H1 (cell line): ENCODE measurements at regions not wholly inside any gene's neighbourhood (a gene's known extent, or its start where the extent isn't known, plus 50 kb on each side); places are given as distances from the start of the nearest gene placed in this dataset.

Experiments used
- CTCF ChIA-PET: fragments of 300-600 bp; sonication (Branson Sonifier 250); formaldehyde crosslinking; loops from one replicate; lab custom pipeline; 2021; ENCODE audit not compliant: partially characterized antibody; lab: Charles Lee
- POLR2A ChIA-PET: fragments of 300-600 bp; sonication (Branson Sonifier 250); formaldehyde crosslinking; loops from one replicate; lab custom pipeline; 2021; ENCODE audit warnings: inconsistent platforms; ENCODE audit not compliant: partially characterized antibody; lab: Charles Lee
- DNase-seq, 2 experiments: peaks; one replicate each; pipeline versions ENCODE4 v3.0.0 to v3.0.0-alpha.2; 2010 to 2022; ENCODE audit warnings: low spot score in 2 of 2, low read depth in 1 of 2, mixed read lengths in 1 of 2
- FAIRE-seq: peaks from 2 replicates; lab custom pipeline; 2011; peaks lifted over from hg19 to GRCh38; lab: Jason Lieb, UNC
- H2AFZ ChIP-seq: 2 replicates; pipeline ENCODE4 v1.8.1; 2012; ENCODE audit warnings: low read length, inconsistent platforms
- H2AK5ac ChIP-seq: 2 replicates; pipeline ENCODE4 v1.6.1; 2013; ENCODE audit warnings: low read depth, low read length
- H2BK120ac ChIP-seq: replicated peaks from 2 replicates; pipeline ENCODE3; 2013; ENCODE audit warnings: low read depth, low read length, inconsistent platforms
- H2BK12ac ChIP-seq: 2 replicates; pipeline ENCODE4 v1.6.1; 2013; ENCODE audit warnings: low read depth, low read length
- H2BK15ac ChIP-seq: 2 replicates; pipeline ENCODE4 v1.6.1; 2013; ENCODE audit warnings: low read length
- H2BK20ac ChIP-seq: 2 replicates; pipeline ENCODE4 v1.6.1; 2013; ENCODE audit warnings: low read length
- H2BK5ac ChIP-seq: 2 replicates; pipeline ENCODE4 v1.6.1; 2013; ENCODE audit warnings: low read depth, low read length
- H3K14ac ChIP-seq: 2 replicates; pipeline ENCODE4 v1.6.1; 2013; ENCODE audit warnings: inconsistent platforms; ENCODE audit not compliant: insufficient read length
- H3K18ac ChIP-seq: 2 replicates; pipeline ENCODE4 v1.6.1; 2013; ENCODE audit warnings: low read length; ENCODE audit errors: extremely low read depth
- H3K23ac ChIP-seq: 2 replicates; pipeline ENCODE4 v1.6.1; 2013; ENCODE audit warnings: inconsistent platforms; ENCODE audit not compliant: insufficient read length
- H3K23me2 ChIP-seq: 2 replicates; pipeline ENCODE4 v1.6.1; 2013; ENCODE audit warnings: low read depth, low read length
- H3K27ac ChIP-seq: 2 replicates; pipeline ENCODE4 v1.6.1; 2011; ENCODE audit warnings: low read depth, low read length, inconsistent platforms
- H3K27me3 ChIP-seq, 4 experiments: replicated peaks in 1 of 4; 1 replicate in 1 of 4; 2 replicates in 3 of 4; pipeline versions ENCODE4 v1.6.1 to v1.8.1; 2011 to 2013; ENCODE audit warnings: low read length in 3 of 4, mild to moderate bottlenecking in 3 of 4, inconsistent platforms in 2 of 4, mixed read lengths in 2 of 4, moderate library complexity in 1 of 4; ENCODE audit not compliant: control insufficient read depth in 3 of 4, insufficient read depth in 3 of 4; ENCODE audit errors: extremely low read depth in 1 of 4
- H3K36me3 ChIP-seq, 4 experiments: 2 replicates each; pipeline versions ENCODE4 v1.6.1 to v1.8.1; 2011 to 2013; ENCODE audit warnings: mild to moderate bottlenecking in 4 of 4, low read length in 3 of 4, moderate library complexity in 2 of 4, control low read depth in 1 of 4, inconsistent platforms in 1 of 4; ENCODE audit not compliant: insufficient read depth in 4 of 4, control insufficient read depth in 2 of 4
- H3K4ac ChIP-seq: replicated peaks from 2 replicates; pipeline ENCODE3; 2013; ENCODE audit warnings: low read length, low read depth, mixed read lengths, inconsistent platforms; ENCODE audit not compliant: insufficient read length
- H3K4me1 ChIP-seq, 4 experiments: replicated peaks in 1 of 4; 1 replicate in 1 of 4; 2 replicates in 3 of 4; pipeline versions ENCODE4 v1.6.1 to v1.8.1; 2011 to 2013; ENCODE audit warnings: low read length in 3 of 4, inconsistent platforms in 2 of 4, mixed read lengths in 1 of 4; ENCODE audit not compliant: insufficient read depth in 4 of 4, control insufficient read depth in 3 of 4
- H3K4me2 ChIP-seq, 2 experiments: 2 replicates each; pipeline versions ENCODE4 v1.6.1 to v1.8.1; 2011 to 2013; ENCODE audit warnings: low read depth in 2 of 2, low read length in 2 of 2, control low read depth in 1 of 2, inconsistent platforms in 1 of 2, mild to moderate bottlenecking in 1 of 2; ENCODE audit not compliant: insufficient read depth in 1 of 2
- H3K4me3 ChIP-seq, 4 experiments: fragments of 200-600, 300-600 bp in 1 of 4; sonication (generic), shearing (Covaris generic), sonication (Bioruptor Twin) in 1 of 4; 2 replicates each; pipeline versions ENCODE4 v1.5.1 to v1.8.1; 2011 to 2016; ENCODE audit warnings: low read length in 4 of 4, low read depth in 3 of 4, control low read depth in 2 of 4, inconsistent platforms in 2 of 4, mild to moderate bottlenecking in 2 of 4, mixed read lengths in 1 of 4, moderate library complexity in 1 of 4; ENCODE audit not compliant: insufficient read depth in 2 of 4; ENCODE audit errors: extremely low read depth in 1 of 4
- H3K56ac ChIP-seq: replicated peaks from 2 replicates; pipeline ENCODE3; 2013; ENCODE audit warnings: low read depth, mild to moderate bottlenecking, mixed read lengths, low read length, inconsistent platforms; ENCODE audit not compliant: insufficient read length
- H3K79me1 ChIP-seq: 2 replicates; pipeline ENCODE4 v1.6.1; 2013; ENCODE audit warnings: low read depth, low read length, control low read depth
- H3K79me2 ChIP-seq, 2 experiments: 2 replicates each; pipeline versions ENCODE4 v1.6.1 to v1.8.1; 2012 to 2013; ENCODE audit warnings: low read length in 2 of 2, mild to moderate bottlenecking in 2 of 2, inconsistent platforms in 1 of 2; ENCODE audit not compliant: insufficient read depth in 2 of 2, control insufficient read depth in 1 of 2
- H3K9ac ChIP-seq, 4 experiments: replicated peaks in 1 of 4; 1 replicate in 1 of 4; 2 replicates in 3 of 4; pipeline versions ENCODE4 v1.6.1 to v1.8.1; 2011 to 2013; ENCODE audit warnings: low read depth in 3 of 4, low read length in 3 of 4, control low read depth in 2 of 4, mild to moderate bottlenecking in 2 of 4, moderate library complexity in 2 of 4, inconsistent platforms in 1 of 4; ENCODE audit errors: extremely low read depth in 1 of 4
- H3K9me3 ChIP-seq, 2 experiments: 2 replicates each; pipeline versions ENCODE4 v1.6.1 to v1.8.1; 2012 to 2013; ENCODE audit warnings: mild to moderate bottlenecking in 2 of 2, moderate library complexity in 2 of 2, control low read depth in 1 of 2, inconsistent platforms in 1 of 2, low read depth in 1 of 2, low read length in 1 of 2, mixed read lengths in 1 of 2; ENCODE audit not compliant: insufficient read depth in 2 of 2
- H4K20me1 ChIP-seq, 2 experiments: replicated peaks in 1 of 2; 2 replicates each; pipeline versions ENCODE3 to v1.8.1; 2011 to 2013; ENCODE audit warnings: inconsistent platforms in 2 of 2, low read length in 2 of 2, mild to moderate bottlenecking in 1 of 2; ENCODE audit not compliant: insufficient read depth in 2 of 2, control insufficient read depth in 1 of 2
- H4K5ac ChIP-seq: 2 replicates; pipeline ENCODE4 v1.6.1; 2013; ENCODE audit warnings: low read length, low read depth, mixed read lengths, inconsistent platforms; ENCODE audit not compliant: insufficient read length
- H4K8ac ChIP-seq: 2 replicates; pipeline ENCODE4 v1.8.0; 2013; ENCODE audit warnings: mild to moderate bottlenecking, moderate library complexity, low read length, inconsistent platforms; ENCODE audit not compliant: insufficient read depth; ENCODE audit errors: extremely low read depth
- H4K91ac ChIP-seq: replicated peaks from 2 replicates; pipeline ENCODE3; 2013; ENCODE audit warnings: low read length, mixed read lengths, inconsistent platforms; ENCODE audit not compliant: insufficient read length
- RAD21 ChIP-seq, 2 experiments: IDR thresholded peaks in 1 of 2; conservative IDR thresholded peaks in 1 of 2; 2 replicates each; pipeline ENCODE4 v1.6.1; 2011; ENCODE audit warnings: low read depth in 2 of 2, low read length in 2 of 2, improper control_type of control experiment in 1 of 2, inconsistent platforms in 1 of 2, mild to moderate bottlenecking in 1 of 2, moderate library complexity in 1 of 2
- SIRT6 ChIP-seq: IDR thresholded peaks from one replicate; pipeline ENCODE4 v1.7.1; 2012; ENCODE audit warnings: low read length, inconsistent platforms
- WGBS, 2 experiments: shearing (Covaris generic) in 1 of 2; methylation state at CpG; one replicate each; pipeline versions ENCODE4 v1.1.6 to v1.1.7; 2013 to 2015; ENCODE audit warnings: low lambda C conversion rate in 2 of 2, mixed read lengths in 2 of 2, inconsistent platforms in 1 of 2, low coverage in 1 of 2, missing lambda C conversion rate in 1 of 2; ENCODE audit not compliant: insufficient replicate concordance in 2 of 2, insufficient coverage in 1 of 2, insufficient read length in 1 of 2; ENCODE audit errors: extremely low coverage in 1 of 2, missing lambda C conversion rate in 1 of 2; 5-methylcytosine and 5-hydroxymethylcytosine counted together
- TF ChIP-seq, protein P1 (sequence below), 3 experiments: IDR thresholded peaks; 1 replicate in 2 of 3; 2 replicates in 1 of 3; pipeline versions ENCODE4 v1.5.1 to v1.6.1; 2011; ENCODE audit warnings: low read length in 3 of 3, mild to moderate bottlenecking in 3 of 3, inconsistent platforms in 2 of 3, low read depth in 1 of 3, moderate library complexity in 1 of 3; ENCODE audit not compliant: insufficient read depth in 1 of 3; ENCODE audit errors: control extremely low read depth in 1 of 3
- TF ChIP-seq, protein P2 (sequence below): IDR thresholded peaks from 2 replicates; pipeline ENCODE4 v1.6.1; 2012; ENCODE audit warnings: inconsistent platforms

DNA sequence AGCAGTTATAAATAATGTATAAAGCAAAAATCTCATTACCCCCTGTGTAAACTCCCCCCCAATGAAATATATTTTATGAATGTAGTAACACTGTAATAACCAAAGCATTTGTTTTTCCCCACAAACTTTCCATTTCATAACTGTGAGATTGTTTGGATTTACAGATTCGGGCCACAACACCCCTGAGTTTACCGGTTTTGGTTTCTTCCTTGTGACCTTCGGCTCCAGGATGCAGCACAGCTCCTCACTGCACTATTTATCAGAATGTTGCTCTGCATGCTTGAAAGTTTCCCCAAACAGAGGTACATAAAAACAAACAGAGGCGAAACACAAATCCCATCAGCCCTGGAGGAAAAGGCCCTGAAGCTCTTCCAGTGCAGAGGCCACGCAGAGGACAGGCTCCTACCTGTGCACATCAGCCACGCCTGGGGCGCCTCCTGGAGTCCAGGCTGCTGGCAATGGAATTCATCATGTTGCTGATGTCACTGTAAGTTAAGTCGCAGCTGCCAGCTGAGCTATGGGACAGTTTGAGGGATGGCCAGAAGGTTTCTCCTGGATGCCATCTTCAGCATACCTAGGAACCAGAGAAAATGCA, 122.0 kb downstream of the LMO4 start:
- no peak overlapping the region for H4K91ac ChIP-seq
- H2BK5ac ChIP-seq: no peak overlapping the region
- no peaks in the 10 kb centered on the region for H3K79me1 ChIP-seq
- no peak overlapping the region for H2BK15ac ChIP-seq
- 0 out of 2 replicates have a peak overlapping the region, but pooled peaks have one; percentile 71 for H2AFZ ChIP-seq
- H3K9ac ChIP-seq: no peak overlapping the region
- no peaks in the 10 kb centered on the region for H3K27me3 ChIP-seq
- H3K9me3 ChIP-seq: peaks cover 5 to 8% of the 10 kb centered on the region in 2 experiments; a peak in 3 of 4 replicates
- H3K4ac ChIP-seq: no peak overlapping the region
- DNase-seq (no peak), FAIRE-seq (no peak)
- POLR2A ChIA-PET: interaction anchor here (1.5 kb wide), 1 partner anchor 121 kb away, joined by 4 read pairs; no protein-coding TSS in a partner anchor
- H3K4me2 ChIP-seq: no peak overlapping the region
- H3K14ac ChIP-seq: no peak overlapping the region
- peaks cover 0 to 3% (median 0%) of the 10 kb centered on the region in 4 experiments; a peak in 1 of 8 replicates for H3K36me3 ChIP-seq
- no peak overlapping the region for H2BK12ac ChIP-seq
- no peak overlapping the region for H3K23ac ChIP-seq
- H3K27ac ChIP-seq: no peak overlapping the region
- 0 out of 7 replicates have a peak, but pooled peaks cover 0 to 2% (median 0%) of the 10 kb centered on the region in 4 experiments for H3K4me1 ChIP-seq
- no peak overlapping the region for H2BK20ac ChIP-seq
- no peaks in the 10 kb centered on the region for H4K20me1 ChIP-seq
- CTCF ChIA-PET: interaction anchor here (0.7 to 1.7 kb wide), 9 partner anchors 9 to 508 kb away, joined by 3 to 8 read pairs (median 3); no protein-coding TSS in a partner anchor
- no peak overlapping the region for H2AK5ac ChIP-seq
- no peak overlapping the region for H2BK120ac ChIP-seq
- H3K4me3 ChIP-seq: no peak overlapping the region
- no peak overlapping the region for H4K8ac ChIP-seq
- no peak overlapping the region for H3K56ac ChIP-seq
- H3K79me2 ChIP-seq: no peaks in the 10 kb centered on the region
- TF ChIP-seq, protein P1, sequence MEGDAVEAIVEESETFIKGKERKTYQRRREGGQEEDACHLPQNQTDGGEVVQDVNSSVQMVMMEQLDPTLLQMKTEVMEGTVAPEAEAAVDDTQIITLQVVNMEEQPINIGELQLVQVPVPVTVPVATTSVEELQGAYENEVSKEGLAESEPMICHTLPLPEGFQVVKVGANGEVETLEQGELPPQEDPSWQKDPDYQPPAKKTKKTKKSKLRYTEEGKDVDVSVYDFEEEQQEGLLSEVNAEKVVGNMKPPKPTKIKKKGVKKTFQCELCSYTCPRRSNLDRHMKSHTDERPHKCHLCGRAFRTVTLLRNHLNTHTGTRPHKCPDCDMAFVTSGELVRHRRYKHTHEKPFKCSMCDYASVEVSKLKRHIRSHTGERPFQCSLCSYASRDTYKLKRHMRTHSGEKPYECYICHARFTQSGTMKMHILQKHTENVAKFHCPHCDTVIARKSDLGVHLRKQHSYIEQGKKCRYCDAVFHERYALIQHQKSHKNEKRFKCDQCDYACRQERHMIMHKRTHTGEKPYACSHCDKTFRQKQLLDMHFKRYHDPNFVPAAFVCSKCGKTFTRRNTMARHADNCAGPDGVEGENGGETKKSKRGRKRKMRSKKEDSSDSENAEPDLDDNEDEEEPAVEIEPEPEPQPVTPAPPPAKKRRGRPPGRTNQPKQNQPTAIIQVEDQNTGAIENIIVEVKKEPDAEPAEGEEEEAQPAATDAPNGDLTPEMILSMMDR (IDR thresholded peaks at IDR 0.05; ENCODE audit: control extremely low read depth in 1 of 3, insufficient read depth in 1 of 3, low read depth in 1 of 3, low read length in 3 of 3): peak; percentile 28 to 40 (median 40); a peak in 3 of 4 replicates
- TF ChIP-seq, protein P2, sequence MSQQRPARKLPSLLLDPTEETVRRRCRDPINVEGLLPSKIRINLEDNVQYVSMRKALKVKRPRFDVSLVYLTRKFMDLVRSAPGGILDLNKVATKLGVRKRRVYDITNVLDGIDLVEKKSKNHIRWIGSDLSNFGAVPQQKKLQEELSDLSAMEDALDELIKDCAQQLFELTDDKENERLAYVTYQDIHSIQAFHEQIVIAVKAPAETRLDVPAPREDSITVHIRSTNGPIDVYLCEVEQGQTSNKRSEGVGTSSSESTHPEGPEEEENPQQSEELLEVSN: no peak
- no peak for TF ChIP-seq SIRT6
- TF ChIP-seq RAD21 (IDR thresholded peaks at IDR 0.05 in 1 of 2, conservative IDR thresholded peaks at IDR 0.05 in 1 of 2; ENCODE audit: low read depth in 2 of 2, low read length in 2 of 2): peak; percentile 67 to 74
- H3K23me2 ChIP-seq: no peaks in the 10 kb centered on the region
- H3K18ac ChIP-seq: no peak overlapping the region
- 89% methylated on average over 8 of the region's 8 CpGs; no CpG with 5 or more reads in 1 of the 2 experiments for WGBS, 2 experiments
- no peak overlapping the region for H4K5ac ChIP-seq
